ENCODE measurements at regions not wholly inside any gene's neighbourhood (a gene's known extent, or its start where the extent isn't known, plus 50 kb on each side); places are given as distances from the start of the nearest gene placed in this dataset.

GRCh38 chr6:14638906-14639761 is 521.6 kb downstream of the CD83 start:
- ChIA-PET POLR2A (interaction anchor here (1.0 to 2.0 kb wide), 3 partner anchors 17 to 90 kb away, joined by 3 to 8 read pairs (median 3); no protein-coding TSS in a partner anchor), SMC1A (ENCODE audit: uncharacterized antibody, unreplicated experiment) (interaction anchor here (0.6 to 2.8 kb wide), 15 partner anchors 15 to 1543 kb away, joined by 3 to 26 read pairs (median 4); no protein-coding TSS in a partner anchor), CTCF (interaction anchor here (0.6 to 2.1 kb wide), 7 partner anchors 14 to 1463 kb away, joined by 3 to 5 read pairs (median 4); no protein-coding TSS in a partner anchor), RAD21 (ENCODE audit: unreplicated experiment) (interaction anchor here (0.7 to 2.5 kb wide), 13 partner anchors 10 to 825 kb away, joined by 3 to 18 read pairs (median 4); partner anchors contain the start of genes JARID2 and MCUR1)
- in situ Hi-C loops (cut with MboI) (no loop called here), intact Hi-C loops (cut with micrococcal nuclease; ENCODE audit: unreplicated experiment) (no loop called here)
- H3K4me3 ChIP-seq: 0 out of 2 replicates have a peak overlapping the region, but pooled peaks have one; percentile 14
- H2AFZ ChIP-seq (ENCODE audit: control insufficient read depth, low read depth, low read length): peak overlapping the region; percentile 41
- H3K4me2 ChIP-seq (ENCODE audit: control insufficient read depth, insufficient read depth): peak overlapping the region; percentile 79
- DNase-seq (ENCODE audit: low read depth, low spot score) (peak; percentile 36), FAIRE-seq (peak; percentile 86), ATAC-seq (peak; percentile 77)
- BruUV-seq (replicated peaks): no TSS peak
- 9% methylated on average over 13 of the region's 13 CpGs for WGBS (ENCODE audit: insufficient coverage, insufficient replicate concordance, low lambda C conversion rate, missing lambda C conversion rate)
- H3K9me3 ChIP-seq (replicated peaks; ENCODE audit: control insufficient read depth, insufficient read depth, low read length): no peaks in the 10 kb centered on the region; the same call in 2 of the 3 replicates
- peaks cover 41% of the 10 kb centered on the region for H3K4me1 ChIP-seq (ENCODE audit: control insufficient read depth, insufficient read depth, low read length)
- H3K9ac ChIP-seq (ENCODE audit: control insufficient read depth, insufficient read depth, low read length): no peak overlapping the region
- no peak overlapping the region for H3K27ac ChIP-seq (ENCODE audit: control insufficient read depth, insufficient read depth)
- H4K20me1 ChIP-seq (ENCODE audit: control insufficient read depth, insufficient read depth): no peaks in the 10 kb centered on the region
- no peaks in the 10 kb centered on the region for H3K36me3 ChIP-seq (ENCODE audit: control insufficient read depth in 2 of 2, insufficient read depth in 2 of 2, low read length in 1 of 2)
- H3K79me2 ChIP-seq (ENCODE audit: control insufficient read depth, insufficient read depth, low read length): no peaks in the 10 kb centered on the region
- H3K27me3 ChIP-seq (replicated peaks in 1 of 2; ENCODE audit: control insufficient read depth in 2 of 2, insufficient read depth in 2 of 2, low read length in 1 of 2): no peaks in the 10 kb centered on the region
- TF ChIP-seq IRF4 (IDR thresholded peaks at IDR 0.05; ENCODE audit: low read depth, low read length): no peak
- no peak for TF ChIP-seq NRF1 (conservative IDR thresholded peaks at IDR 0.05; ENCODE audit: low read depth, low read length)
- peak in 1 of 2 experiments; percentile 86; a peak in 2 of 4 replicates for TF ChIP-seq EP300 (IDR thresholded peaks at IDR 0.05; ENCODE audit: borderline replicate concordance in 1 of 2, control insufficient read depth in 1 of 2, low read depth in 2 of 2, low read length in 2 of 2)
- TF ChIP-seq PAX8 (IDR thresholded peaks at IDR 0.05): no peak
- TF ChIP-seq ATF2 (IDR thresholded peaks at IDR 0.05; ENCODE audit: low read length): peak; percentile 76
- TF ChIP-seq ZNF207 (IDR thresholded peaks at IDR 0.05; ENCODE audit: borderline replicate concordance): 0 out of 2 replicates have a peak, but pooled peaks have one; percentile 37
- TF ChIP-seq, protein P1, sequence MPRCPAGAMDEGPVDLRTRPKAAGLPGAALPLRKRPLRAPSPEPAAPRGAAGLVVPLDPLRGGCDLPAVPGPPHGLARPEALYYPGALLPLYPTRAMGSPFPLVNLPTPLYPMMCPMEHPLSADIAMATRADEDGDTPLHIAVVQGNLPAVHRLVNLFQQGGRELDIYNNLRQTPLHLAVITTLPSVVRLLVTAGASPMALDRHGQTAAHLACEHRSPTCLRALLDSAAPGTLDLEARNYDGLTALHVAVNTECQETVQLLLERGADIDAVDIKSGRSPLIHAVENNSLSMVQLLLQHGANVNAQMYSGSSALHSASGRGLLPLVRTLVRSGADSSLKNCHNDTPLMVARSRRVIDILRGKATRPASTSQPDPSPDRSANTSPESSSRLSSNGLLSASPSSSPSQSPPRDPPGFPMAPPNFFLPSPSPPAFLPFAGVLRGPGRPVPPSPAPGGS (IDR thresholded peaks at IDR 0.05; ENCODE audit: borderline replicate concordance, insufficient read depth, low read depth, low read length, poor library complexity, severe bottlenecking): peak; percentile 60
- TF ChIP-seq, protein P2, sequence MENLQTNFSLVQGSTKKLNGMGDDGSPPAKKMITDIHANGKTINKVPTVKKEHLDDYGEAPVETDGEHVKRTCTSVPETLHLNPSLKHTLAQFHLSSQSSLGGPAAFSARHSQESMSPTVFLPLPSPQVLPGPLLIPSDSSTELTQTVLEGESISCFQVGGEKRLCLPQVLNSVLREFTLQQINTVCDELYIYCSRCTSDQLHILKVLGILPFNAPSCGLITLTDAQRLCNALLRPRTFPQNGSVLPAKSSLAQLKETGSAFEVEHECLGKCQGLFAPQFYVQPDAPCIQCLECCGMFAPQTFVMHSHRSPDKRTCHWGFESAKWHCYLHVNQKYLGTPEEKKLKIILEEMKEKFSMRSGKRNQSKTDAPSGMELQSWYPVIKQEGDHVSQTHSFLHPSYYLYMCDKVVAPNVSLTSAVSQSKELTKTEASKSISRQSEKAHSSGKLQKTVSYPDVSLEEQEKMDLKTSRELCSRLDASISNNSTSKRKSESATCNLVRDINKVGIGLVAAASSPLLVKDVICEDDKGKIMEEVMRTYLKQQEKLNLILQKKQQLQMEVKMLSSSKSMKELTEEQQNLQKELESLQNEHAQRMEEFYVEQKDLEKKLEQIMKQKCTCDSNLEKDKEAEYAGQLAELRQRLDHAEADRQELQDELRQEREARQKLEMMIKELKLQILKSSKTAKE (IDR thresholded peaks at IDR 0.05; ENCODE audit: low read depth, poor library complexity, severe bottlenecking): peak; percentile 53
- peak; percentile 95 for TF ChIP-seq MEF2A (IDR thresholded peaks at IDR 0.05; ENCODE audit: insufficient read depth, low read depth, low read length)
- peak; percentile 80; the same call in 1 of the 2 replicates for TF ChIP-seq RELB (IDR thresholded peaks at IDR 0.05; ENCODE audit: low read depth)
- peak; percentile 46; the same call in 1 of the 2 replicates for TF ChIP-seq TBL1XR1 (IDR thresholded peaks at IDR 0.05; ENCODE audit: low read depth, low read length)
- TF ChIP-seq SMAD1 (IDR thresholded peaks at IDR 0.05; ENCODE audit: low read depth, partially characterized antibody): no peak
- TF ChIP-seq TCF7 (IDR thresholded peaks at IDR 0.05; ENCODE audit: borderline replicate concordance): no peak
- no peak for TF ChIP-seq CEBPB (IDR thresholded peaks at IDR 0.05; ENCODE audit: borderline replicate concordance in 1 of 2, low read depth in 2 of 2, low read length in 2 of 2)

Data from GM12878 (cell line).